ENCODE measurements at regions not wholly inside any gene's neighbourhood (a gene's known extent, or its start where the extent isn't known, plus 50 kb on each side); places are given as distances from the start of the nearest gene placed in this dataset.

DNA sequence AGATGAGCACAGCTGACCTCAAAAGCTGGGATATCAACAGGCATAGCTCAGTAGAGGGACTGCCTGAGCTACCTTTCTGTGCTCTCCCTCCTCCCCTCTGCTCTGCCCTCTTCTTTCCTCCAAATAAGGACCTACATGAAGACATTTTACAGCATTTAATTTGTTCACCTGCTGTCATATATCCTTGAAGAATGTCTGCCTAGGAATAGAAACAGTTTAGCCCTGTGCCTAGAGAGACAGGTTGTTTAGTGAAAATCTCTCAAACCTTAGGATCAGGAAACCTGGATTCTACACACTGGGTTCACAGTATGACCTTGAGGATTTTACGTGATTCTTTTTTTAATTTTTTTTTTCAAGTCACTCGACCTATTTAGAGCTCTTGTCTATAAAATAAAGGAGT lies 213.0 kb upstream of the SETBP1 start:
- peaks cover 10% of the 10 kb centered on the region for H3K4me1 ChIP-seq
- H3K27me3 ChIP-seq, result no peaks in the 10 kb centered on the region
- no peak for DNase-seq (ENCODE audit: low spot score in 2 of 2)
- no peaks in the 10 kb centered on the region for H3K36me3 ChIP-seq
- H3K9me3 ChIP-seq, result no peaks in the 10 kb centered on the region
- TF ChIP-seq POLR2AphosphoS5 (IDR thresholded peaks at IDR 0.05) (no peak), POLR2A (IDR thresholded peaks at IDR 0.05) (no peak), EP300 (IDR thresholded peaks at IDR 0.05) (no peak)
- TF ChIP-seq, protein P1, sequence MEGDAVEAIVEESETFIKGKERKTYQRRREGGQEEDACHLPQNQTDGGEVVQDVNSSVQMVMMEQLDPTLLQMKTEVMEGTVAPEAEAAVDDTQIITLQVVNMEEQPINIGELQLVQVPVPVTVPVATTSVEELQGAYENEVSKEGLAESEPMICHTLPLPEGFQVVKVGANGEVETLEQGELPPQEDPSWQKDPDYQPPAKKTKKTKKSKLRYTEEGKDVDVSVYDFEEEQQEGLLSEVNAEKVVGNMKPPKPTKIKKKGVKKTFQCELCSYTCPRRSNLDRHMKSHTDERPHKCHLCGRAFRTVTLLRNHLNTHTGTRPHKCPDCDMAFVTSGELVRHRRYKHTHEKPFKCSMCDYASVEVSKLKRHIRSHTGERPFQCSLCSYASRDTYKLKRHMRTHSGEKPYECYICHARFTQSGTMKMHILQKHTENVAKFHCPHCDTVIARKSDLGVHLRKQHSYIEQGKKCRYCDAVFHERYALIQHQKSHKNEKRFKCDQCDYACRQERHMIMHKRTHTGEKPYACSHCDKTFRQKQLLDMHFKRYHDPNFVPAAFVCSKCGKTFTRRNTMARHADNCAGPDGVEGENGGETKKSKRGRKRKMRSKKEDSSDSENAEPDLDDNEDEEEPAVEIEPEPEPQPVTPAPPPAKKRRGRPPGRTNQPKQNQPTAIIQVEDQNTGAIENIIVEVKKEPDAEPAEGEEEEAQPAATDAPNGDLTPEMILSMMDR (IDR thresholded peaks at IDR 0.05), result no peak
- H3K27ac ChIP-seq, result no peak overlapping the region
- 86% methylated on average over 2 of the region's 2 CpGs for WGBS
- no peak overlapping the region for H3K4me3 ChIP-seq

DNA sequence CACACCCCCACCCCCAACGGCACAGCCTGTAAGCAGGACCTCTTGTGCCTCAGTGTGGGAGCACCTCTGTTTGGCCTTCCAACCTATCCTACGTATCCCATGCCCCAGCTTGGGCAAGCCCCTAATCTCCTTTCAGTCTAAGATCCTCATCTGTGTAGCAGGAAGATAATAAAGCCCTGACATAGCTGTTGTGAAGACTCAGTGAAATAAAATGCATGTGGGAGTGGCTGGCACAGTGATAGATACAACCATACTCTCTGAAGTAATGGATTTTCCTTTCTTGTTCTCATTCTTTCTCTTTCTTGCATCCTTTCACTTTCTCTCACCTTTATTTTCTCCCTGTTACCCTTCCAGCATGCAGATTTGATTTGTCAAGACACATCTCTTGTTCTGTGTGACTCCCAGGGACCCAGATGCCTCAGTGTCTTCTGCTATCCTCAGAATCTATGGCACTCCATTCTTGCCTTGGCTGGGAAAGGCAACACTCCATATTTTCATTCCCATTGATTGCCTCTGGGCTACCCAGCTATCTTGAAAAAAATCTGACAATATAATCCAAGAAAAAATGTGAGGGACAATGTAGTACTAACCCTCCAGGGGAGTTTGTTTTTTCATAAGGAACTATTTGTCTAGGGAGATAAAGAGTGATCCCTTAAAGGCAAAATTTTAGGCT lies 207.2 kb upstream of the SETBP1 start:
- Histone ChIP-seq H3K27me3 (no peaks in the 10 kb centered on the region), H3K27ac (no peak overlapping the region), H3K9me3 (no peaks in the 10 kb centered on the region), H3K4me1 (no peaks in the 10 kb centered on the region), H3K36me3 (no peaks in the 10 kb centered on the region), H3K4me3 (no peak overlapping the region)
- TF ChIP-seq POLR2A (IDR thresholded peaks at IDR 0.05), result no peak
- TF ChIP-seq POLR2AphosphoS5 (IDR thresholded peaks at IDR 0.05), result no peak
- no peak for TF ChIP-seq EP300 (IDR thresholded peaks at IDR 0.05)
- TF ChIP-seq, protein P1 (IDR thresholded peaks at IDR 0.05), result no peak
- no peak for DNase-seq (ENCODE audit: low spot score in 2 of 2)
- WGBS, result 78% methylated on average over 2 of the region's 2 CpGs

DNA sequence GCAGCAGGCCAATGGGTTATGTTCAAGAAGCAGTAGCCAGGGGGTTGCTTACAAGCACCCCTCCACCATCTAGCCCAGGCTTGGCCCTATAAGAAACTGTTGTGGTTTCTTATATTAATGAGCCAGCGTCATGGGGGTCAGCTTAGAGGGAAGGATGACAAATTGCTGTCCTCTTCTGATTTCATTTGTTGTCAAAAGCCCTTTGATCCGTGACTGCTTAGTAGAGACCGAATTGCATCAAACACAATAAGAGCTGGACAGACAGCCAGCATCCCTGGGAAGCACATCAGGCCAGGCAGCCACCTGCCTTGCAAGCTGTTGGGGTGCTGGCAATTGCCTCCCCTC lies 206.6 kb upstream of the SETBP1 start:
- Histone ChIP-seq H3K4me1 (no peaks in the 10 kb centered on the region), H3K27ac (no peak overlapping the region), H3K36me3 (no peaks in the 10 kb centered on the region), H3K27me3 (no peaks in the 10 kb centered on the region), H3K4me3 (no peak overlapping the region), H3K9me3 (no peaks in the 10 kb centered on the region)
- no peak for DNase-seq (ENCODE audit: low spot score in 2 of 2)
- TF ChIP-seq POLR2A (IDR thresholded peaks at IDR 0.05) (no peak), POLR2AphosphoS5 (IDR thresholded peaks at IDR 0.05) (no peak), EP300 (IDR thresholded peaks at IDR 0.05) (no peak)
- TF ChIP-seq, protein P1 (IDR thresholded peaks at IDR 0.05), result no peak
- WGBS, result 83% methylated on average over 3 of the region's 3 CpGs

DNA sequence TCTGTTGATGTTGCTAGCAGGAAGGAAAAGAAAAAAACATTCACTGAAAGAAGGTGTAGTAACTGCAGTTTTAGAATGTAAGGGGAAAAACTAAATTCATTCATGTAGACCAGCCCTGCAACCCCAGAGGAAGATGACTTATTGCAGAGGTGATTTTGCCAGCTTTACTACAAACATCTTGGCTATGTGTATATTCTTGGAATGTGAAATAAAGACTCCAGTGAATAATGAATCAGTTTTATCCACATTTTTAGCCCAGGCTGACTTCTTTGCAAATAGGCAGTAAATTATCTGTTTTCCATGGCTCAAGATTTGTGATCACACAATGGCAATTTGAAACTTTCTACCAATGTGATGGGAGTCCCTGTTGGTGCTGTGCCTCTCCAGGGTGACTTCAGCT lies 206.1 kb upstream of the SETBP1 start:
- Histone ChIP-seq H3K27me3 (no peaks in the 10 kb centered on the region), H3K27ac (no peak overlapping the region), H3K4me3 (no peak overlapping the region), H3K9me3 (no peaks in the 10 kb centered on the region), H3K36me3 (no peaks in the 10 kb centered on the region), H3K4me1 (no peaks in the 10 kb centered on the region)
- no peak for DNase-seq (ENCODE audit: low spot score in 2 of 2)
- TF ChIP-seq POLR2A (IDR thresholded peaks at IDR 0.05), result no peak
- TF ChIP-seq POLR2AphosphoS5 (IDR thresholded peaks at IDR 0.05), result no peak
- TF ChIP-seq, protein P1 (IDR thresholded peaks at IDR 0.05), result no peak
- TF ChIP-seq EP300 (IDR thresholded peaks at IDR 0.05), result no peak

DNA sequence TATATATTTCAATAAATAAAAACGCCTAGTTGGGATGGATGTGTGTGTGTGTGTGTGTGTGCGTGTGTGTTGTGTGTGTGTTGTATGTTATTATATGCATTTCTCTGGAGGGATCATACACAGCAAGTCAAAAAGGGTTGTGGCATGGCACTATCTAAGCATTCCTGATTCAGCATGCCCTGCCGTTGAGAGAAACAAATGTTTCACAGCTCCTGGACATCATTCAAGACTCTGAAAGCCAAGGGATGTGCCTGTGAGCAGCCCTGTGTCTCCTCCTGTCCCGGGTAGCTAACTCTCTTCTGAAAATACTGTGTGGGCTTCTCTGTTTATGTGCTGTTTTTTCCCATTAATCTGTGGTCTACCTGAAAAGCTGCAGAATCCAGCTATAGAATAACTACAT lies 197.9 kb upstream of the SETBP1 start:
- 40% methylated on average over 4 of the region's 4 CpGs for WGBS
- Histone ChIP-seq H3K4me3 (no peak overlapping the region), H3K9me3 (no peaks in the 10 kb centered on the region), H3K4me1 (no peaks in the 10 kb centered on the region), H3K36me3 (no peaks in the 10 kb centered on the region), H3K27me3 (no peaks in the 10 kb centered on the region), H3K27ac (no peak overlapping the region)
- TF ChIP-seq, protein P1 (IDR thresholded peaks at IDR 0.05), result no peak
- TF ChIP-seq POLR2A (IDR thresholded peaks at IDR 0.05), result no peak
- TF ChIP-seq EP300 (IDR thresholded peaks at IDR 0.05), result no peak
- no peak for TF ChIP-seq POLR2AphosphoS5 (IDR thresholded peaks at IDR 0.05)
- DNase-seq (ENCODE audit: low spot score in 2 of 2), result no peak

Data from suprapubic skin (tissue), 4 donors.